ENCODE measurements at regions not wholly inside any gene's neighbourhood (a gene's known extent, or its start where the extent isn't known, plus 50 kb on each side); places are given as distances from the start of the nearest gene placed in this dataset.

- no peaks in the 10 kb centered on the region for H3K36me3 ChIP-seq (ENCODE audit: insufficient read depth, low read length)
- TF ChIP-seq RAD21 (conservative IDR thresholded peaks at IDR 0.05): no peak
- TF ChIP-seq EP300 (conservative IDR thresholded peaks at IDR 0.05; ENCODE audit: poor library complexity, severe bottlenecking): no peak
- no peak for TF ChIP-seq MXI1 (conservative IDR thresholded peaks at IDR 0.05; ENCODE audit: poor library complexity, severe bottlenecking)
- no peak for TF ChIP-seq EZH2 (IDR thresholded peaks at IDR 0.05; ENCODE audit: borderline replicate concordance, insufficient read depth, low read length, poor library complexity, severe bottlenecking)
- TF ChIP-seq CTCF (IDR thresholded peaks at IDR 0.05; ENCODE audit: poor library complexity, severe bottlenecking): no peak
- TF ChIP-seq TAF1 (IDR thresholded peaks at IDR 0.05; ENCODE audit: low read depth): no peak
- no peak for TF ChIP-seq POLR2AphosphoS5 (IDR thresholded peaks at IDR 0.05)
- no peak for TF ChIP-seq REST (IDR thresholded peaks at IDR 0.05; ENCODE audit: borderline replicate concordance)
- TF ChIP-seq SMC3 (conservative IDR thresholded peaks at IDR 0.05; ENCODE audit: poor library complexity): no peak
- no peaks in the 10 kb centered on the region for H3K27me3 ChIP-seq (ENCODE audit: insufficient read depth, low read depth, low read length)
- H3K4me3 ChIP-seq (ENCODE audit: low read length): no peak overlapping the region
- no peak overlapping the region for H3K9ac ChIP-seq (ENCODE audit: low read length)
- no peaks in the 10 kb centered on the region for H3K9me2 ChIP-seq (ENCODE audit: insufficient read depth, low read length)
- H3K4me2 ChIP-seq (ENCODE audit: low read length): no peak overlapping the region
- no peaks in the 10 kb centered on the region for H3K9me3 ChIP-seq (ENCODE audit: low read length)
- H3K79me2 ChIP-seq (replicated peaks; ENCODE audit: insufficient read depth, low read length): no peaks in the 10 kb centered on the region
- no peaks in the 10 kb centered on the region for H4K20me1 ChIP-seq (ENCODE audit: insufficient read depth)
- H2AFZ ChIP-seq (ENCODE audit: low read depth, low read length): no peak overlapping the region
- no peak overlapping the region for H3K27ac ChIP-seq (ENCODE audit: low read length)
- H3F3A ChIP-seq (ENCODE audit: insufficient read depth, low read length, poor library complexity, severe bottlenecking): no peaks in the 10 kb centered on the region
Observed at GRCh38 chr4:133585323-133585722, 436.2 kb downstream of the PCDH10 start.

- no peaks in the 10 kb centered on the region for H3K36me3 ChIP-seq (ENCODE audit: insufficient read depth, low read length)
- H3K4me3 ChIP-seq (ENCODE audit: low read length): no peak overlapping the region
- no peak overlapping the region for H3K4me2 ChIP-seq (ENCODE audit: low read length)
- no peaks in the 10 kb centered on the region for H3K27me3 ChIP-seq (ENCODE audit: insufficient read depth, low read depth, low read length)
- TF ChIP-seq SMC3 (conservative IDR thresholded peaks at IDR 0.05; ENCODE audit: poor library complexity): no peak
- TF ChIP-seq RAD21 (conservative IDR thresholded peaks at IDR 0.05): no peak
- TF ChIP-seq MXI1 (conservative IDR thresholded peaks at IDR 0.05; ENCODE audit: poor library complexity, severe bottlenecking): no peak
- no peak for TF ChIP-seq EZH2 (IDR thresholded peaks at IDR 0.05; ENCODE audit: borderline replicate concordance, insufficient read depth, low read length, poor library complexity, severe bottlenecking)
- TF ChIP-seq TAF1 (IDR thresholded peaks at IDR 0.05; ENCODE audit: low read depth): no peak
- TF ChIP-seq EP300 (conservative IDR thresholded peaks at IDR 0.05; ENCODE audit: poor library complexity, severe bottlenecking): no peak
- no peak for TF ChIP-seq POLR2AphosphoS5 (IDR thresholded peaks at IDR 0.05)
- no peak for TF ChIP-seq REST (IDR thresholded peaks at IDR 0.05; ENCODE audit: borderline replicate concordance)
- no peak for TF ChIP-seq CTCF (IDR thresholded peaks at IDR 0.05; ENCODE audit: poor library complexity, severe bottlenecking)
- H3K27ac ChIP-seq (ENCODE audit: low read length): no peak overlapping the region
- H3K9me2 ChIP-seq (ENCODE audit: insufficient read depth, low read length): no peaks in the 10 kb centered on the region
- H3K9ac ChIP-seq (ENCODE audit: low read length): no peak overlapping the region
- H4K20me1 ChIP-seq (ENCODE audit: insufficient read depth): no peaks in the 10 kb centered on the region
- H2AFZ ChIP-seq (ENCODE audit: low read depth, low read length): no peak overlapping the region
- no peaks in the 10 kb centered on the region for H3K9me3 ChIP-seq (ENCODE audit: low read length)
- H3F3A ChIP-seq (ENCODE audit: insufficient read depth, low read length, poor library complexity, severe bottlenecking): no peaks in the 10 kb centered on the region
- no peaks in the 10 kb centered on the region for H3K79me2 ChIP-seq (replicated peaks; ENCODE audit: insufficient read depth, low read length)
Observed at GRCh38 chr4:133584714-133585113, 435.6 kb downstream of the PCDH10 start.

Measured in neural cell (in vitro differentiated cells).